Peyer's patch (tissue), 4 donors: ENCODE measurements at regions not wholly inside any gene's neighbourhood (a gene's known extent, or its start where the extent isn't known, plus 50 kb on each side); places are given as distances from the start of the nearest gene placed in this dataset.

Source experiments
- DNase-seq, 3 donors: peaks; one replicate each; pipeline ENCODE4 v3.0.0-alpha.2; 2017 to 2019
- H3K27ac ChIP-seq, 4 donors: fragments of 200-600 bp; sonication (generic); one replicate each; pipeline ENCODE4 v1.5.1; 2016 to 2019
- H3K27me3 ChIP-seq, 2 donors: fragments of 200-600 bp; sonication (generic); one replicate each; pipeline ENCODE4 v1.5.1; 2019
- H3K36me3 ChIP-seq, 3 donors: fragments of 200-600 bp; sonication (generic); one replicate each; pipeline ENCODE4 v1.5.1; 2016 to 2019
- H3K4me1 ChIP-seq, 4 donors: fragments of 200-600 bp; sonication (generic); one replicate each; pipeline ENCODE4 v1.5.1; 2016 to 2019
- H3K4me3 ChIP-seq, 4 donors: fragments of 200-600 bp; sonication (generic); 1 replicate in 3 of 4; 2 replicates in 1 of 4; pipeline ENCODE4 v1.5.1; 2016 to 2019; ENCODE audit warnings: mild to moderate bottlenecking in 1 of 4
- H3K9me3 ChIP-seq, 4 donors: fragments of 200-600 bp; sonication (generic); one replicate each; pipeline ENCODE4 v1.5.1; 2016 to 2019; ENCODE audit warnings: mild to moderate bottlenecking in 1 of 4
- POLR2A ChIP-seq, 2 donors: fragments of 450-650 bp; IDR thresholded peaks; one replicate each; pipeline ENCODE4 v1.5.1; 2017; ENCODE audit warnings: antibody characterized with exemption in 2 of 2, mild to moderate bottlenecking in 2 of 2, moderate library complexity in 2 of 2
- TF ChIP-seq, protein P1 (sequence below), 6 experiments: fragments of 450-650 bp in 4 of 6; fragments of 200-600 bp in 2 of 6; sonication (generic) in 1 of 6; IDR thresholded peaks; one replicate each; pipeline ENCODE4 v1.5.1; 2017 to 2019; ENCODE audit warnings: antibody characterized with exemption in 6 of 6, mild to moderate bottlenecking in 3 of 6, moderate library complexity in 1 of 6

DNA sequence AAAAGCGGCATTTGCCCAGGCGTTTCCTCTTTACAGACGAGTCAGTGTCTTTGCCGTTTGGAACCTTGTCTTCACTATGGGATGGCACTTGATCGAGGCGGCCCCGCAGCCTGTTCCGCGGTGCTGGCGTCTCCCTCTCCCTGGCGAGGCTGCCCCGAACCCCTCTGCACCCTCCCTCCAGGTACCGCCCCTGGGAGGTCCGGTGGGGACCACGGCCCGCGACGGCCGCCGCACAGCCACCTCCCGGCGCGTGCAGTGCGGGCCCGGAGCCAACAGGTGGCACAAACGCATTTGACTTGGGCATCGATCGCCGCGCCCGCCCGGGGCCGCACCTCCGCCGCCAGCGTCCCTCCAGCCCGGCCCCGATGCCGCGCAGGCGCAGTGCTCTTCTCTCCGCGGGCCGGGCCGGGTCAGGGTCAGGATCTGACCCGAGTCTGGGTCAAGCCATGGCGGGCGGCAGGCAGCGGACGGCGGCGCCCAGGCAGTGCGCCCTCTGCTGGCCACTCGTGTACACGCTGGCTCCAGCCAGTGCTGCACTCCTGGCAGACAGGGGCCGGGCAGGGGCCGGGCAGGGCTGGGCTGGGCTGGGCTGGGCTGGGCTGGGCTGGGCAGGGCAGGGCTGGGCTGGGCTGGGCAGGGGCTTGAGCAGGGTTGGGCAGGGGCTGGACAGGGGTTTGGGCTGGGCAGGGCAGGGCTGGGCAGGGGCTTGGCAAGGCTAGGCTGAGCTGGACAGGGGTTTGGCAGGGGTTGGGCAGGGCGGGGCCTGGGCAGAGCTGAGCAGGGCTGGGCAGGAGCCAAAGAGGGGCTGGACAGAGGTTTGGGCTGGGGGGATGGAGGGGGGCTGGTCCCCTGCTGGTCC is 155.8 kb upstream of the IRX4 start:
- peak; percentile 21 to 62 (median 59) for DNase-seq
- H3K27ac ChIP-seq = no peak overlapping the region

DNA sequence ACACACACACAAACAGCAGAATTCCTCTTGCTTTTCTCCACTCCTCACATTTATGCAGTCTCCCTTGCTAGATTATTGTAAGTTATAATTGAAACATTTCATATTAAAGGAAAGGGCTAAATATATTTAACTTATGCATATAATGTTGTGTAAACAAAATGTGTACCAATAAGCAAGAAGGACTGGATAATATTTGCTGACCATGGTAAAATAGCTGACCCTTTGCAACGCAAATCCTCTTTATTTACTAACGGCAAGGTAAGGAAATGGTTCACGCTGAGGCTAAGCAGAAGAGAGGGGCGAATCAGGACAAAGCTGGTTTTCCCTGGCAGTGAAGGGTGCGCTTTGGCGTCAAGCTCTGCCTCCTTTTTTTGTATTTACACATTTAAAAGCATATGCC is 154.2 kb upstream of the IRX4 start:
- Histone ChIP-seq H3K27me3 (peaks cover 0 to 4% of the 10 kb centered on the region in 2 donors), H3K4me1 (peaks cover 0 to 5% (median 2%) of the 10 kb centered on the region in 4 donors), H3K9me3 (no peaks in the 10 kb centered on the region), H3K27ac (no peak overlapping the region), H3K36me3 (no peaks in the 10 kb centered on the region), H3K4me3 (no peak overlapping the region)
- TF ChIP-seq, protein P1, sequence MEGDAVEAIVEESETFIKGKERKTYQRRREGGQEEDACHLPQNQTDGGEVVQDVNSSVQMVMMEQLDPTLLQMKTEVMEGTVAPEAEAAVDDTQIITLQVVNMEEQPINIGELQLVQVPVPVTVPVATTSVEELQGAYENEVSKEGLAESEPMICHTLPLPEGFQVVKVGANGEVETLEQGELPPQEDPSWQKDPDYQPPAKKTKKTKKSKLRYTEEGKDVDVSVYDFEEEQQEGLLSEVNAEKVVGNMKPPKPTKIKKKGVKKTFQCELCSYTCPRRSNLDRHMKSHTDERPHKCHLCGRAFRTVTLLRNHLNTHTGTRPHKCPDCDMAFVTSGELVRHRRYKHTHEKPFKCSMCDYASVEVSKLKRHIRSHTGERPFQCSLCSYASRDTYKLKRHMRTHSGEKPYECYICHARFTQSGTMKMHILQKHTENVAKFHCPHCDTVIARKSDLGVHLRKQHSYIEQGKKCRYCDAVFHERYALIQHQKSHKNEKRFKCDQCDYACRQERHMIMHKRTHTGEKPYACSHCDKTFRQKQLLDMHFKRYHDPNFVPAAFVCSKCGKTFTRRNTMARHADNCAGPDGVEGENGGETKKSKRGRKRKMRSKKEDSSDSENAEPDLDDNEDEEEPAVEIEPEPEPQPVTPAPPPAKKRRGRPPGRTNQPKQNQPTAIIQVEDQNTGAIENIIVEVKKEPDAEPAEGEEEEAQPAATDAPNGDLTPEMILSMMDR (IDR thresholded peaks at IDR 0.05) = no peak
- no peak for TF ChIP-seq POLR2A (IDR thresholded peaks at IDR 0.05)
- DNase-seq = no peak

More for the DNA sequence above, 155.8 kb upstream of the IRX4 start:
- TF ChIP-seq, protein P1 (IDR thresholded peaks at IDR 0.05) = peak; percentile 28 to 83 (median 62)
- TF ChIP-seq POLR2A (IDR thresholded peaks at IDR 0.05) = no peak
- Histone ChIP-seq H3K4me1 (peaks cover 0 to 5% (median 2%) of the 10 kb centered on the region in 4 donors), H3K27me3 (peaks cover 0 to 4% of the 10 kb centered on the region in 2 donors), H3K4me3 (peak overlapping the region; percentile 28 to 52 (median 48)), H3K9me3 (no peaks in the 10 kb centered on the region), H3K36me3 (no peaks in the 10 kb centered on the region)

DNA sequence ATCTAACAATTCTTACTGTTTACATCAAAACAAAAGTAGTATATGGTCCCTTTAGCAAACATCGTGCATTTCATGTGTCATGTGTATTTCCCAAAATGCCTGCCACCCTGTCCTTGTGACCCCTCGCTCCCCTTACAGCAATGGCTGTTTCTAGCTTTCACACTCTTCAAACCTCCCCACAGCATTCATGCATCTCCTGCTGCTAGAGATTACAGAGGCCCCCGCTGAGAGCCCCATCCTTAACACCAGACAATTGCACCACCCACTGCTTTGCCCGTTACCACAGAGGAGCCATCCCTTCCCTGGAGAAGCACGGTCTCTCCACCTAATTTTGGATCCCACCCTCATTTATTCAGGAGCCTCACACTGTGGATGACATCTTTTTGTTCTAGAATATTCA is 149.7 kb upstream of the IRX4 start:
- TF ChIP-seq POLR2A (IDR thresholded peaks at IDR 0.05) = no peak
- TF ChIP-seq, protein P1 (IDR thresholded peaks at IDR 0.05) = no peak
- H3K9me3 ChIP-seq = no peaks in the 10 kb centered on the region
- H3K4me1 ChIP-seq = no peaks in the 10 kb centered on the region
- DNase-seq = no peak
- no peak overlapping the region for H3K4me3 ChIP-seq
- H3K27ac ChIP-seq = no peak overlapping the region
- no peaks in the 10 kb centered on the region for H3K36me3 ChIP-seq
- no peaks in the 10 kb centered on the region for H3K27me3 ChIP-seq

DNA sequence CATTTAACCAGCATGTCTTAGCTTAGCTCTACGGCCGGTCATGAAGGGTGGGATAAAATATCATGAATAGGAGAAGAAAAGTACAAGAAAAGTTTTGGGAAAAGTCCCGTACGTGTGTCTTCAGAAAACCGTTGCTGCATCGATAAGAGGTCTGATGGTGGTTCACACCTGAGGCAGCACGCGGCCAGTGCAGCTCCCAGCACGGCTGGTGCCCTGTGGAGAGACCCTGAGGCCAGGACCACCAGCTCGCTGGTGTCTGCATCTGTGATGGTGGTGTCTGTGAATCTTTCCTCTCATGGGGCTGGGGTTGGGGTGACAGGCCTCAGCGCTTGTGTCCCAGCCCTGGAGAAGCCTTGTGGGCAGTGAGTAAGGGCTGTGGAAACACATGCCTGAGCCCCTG is 148.9 kb upstream of the IRX4 start:
- no peak overlapping the region for H3K27ac ChIP-seq
- no peaks in the 10 kb centered on the region for H3K4me1 ChIP-seq
- no peak overlapping the region for H3K4me3 ChIP-seq
- no peak for TF ChIP-seq POLR2A (IDR thresholded peaks at IDR 0.05)
- TF ChIP-seq, protein P1 (IDR thresholded peaks at IDR 0.05) = no peak
- H3K36me3 ChIP-seq = no peaks in the 10 kb centered on the region
- no peak for DNase-seq
- no peaks in the 10 kb centered on the region for H3K27me3 ChIP-seq
- no peaks in the 10 kb centered on the region for H3K9me3 ChIP-seq

DNA sequence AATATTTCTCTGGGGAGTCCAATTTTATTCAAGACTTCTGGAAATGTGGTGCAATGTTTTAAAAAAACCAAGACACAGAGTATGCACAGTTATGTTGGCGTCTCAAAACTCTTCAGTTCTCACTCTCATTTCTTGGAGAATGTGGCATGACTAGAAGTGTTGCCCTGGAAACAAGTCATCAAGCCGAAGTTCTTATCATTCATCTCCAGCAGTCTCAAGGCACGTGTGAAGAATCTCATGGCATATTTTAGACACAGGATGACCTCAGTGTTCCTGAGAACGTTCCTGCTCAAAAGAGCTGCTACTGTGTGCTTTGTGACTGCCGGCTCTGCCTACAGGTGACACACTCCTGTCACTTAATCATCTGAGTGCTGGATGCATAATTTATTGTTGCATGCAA is 147.4 kb upstream of the IRX4 start:
- no peaks in the 10 kb centered on the region for H3K27me3 ChIP-seq
- no peaks in the 10 kb centered on the region for H3K4me1 ChIP-seq
- no peaks in the 10 kb centered on the region for H3K36me3 ChIP-seq
- no peak for DNase-seq
- TF ChIP-seq, protein P1 (IDR thresholded peaks at IDR 0.05) = no peak
- no peak for TF ChIP-seq POLR2A (IDR thresholded peaks at IDR 0.05)
- no peak overlapping the region for H3K4me3 ChIP-seq
- H3K9me3 ChIP-seq = no peaks in the 10 kb centered on the region
- H3K27ac ChIP-seq = no peak overlapping the region
